Suppressor macrophage treated with lipopolysaccharide for 4 hours (primary cell): ENCODE measurements at regions not wholly inside any gene's neighbourhood (a gene's known extent, or its start where the extent isn't known, plus 50 kb on each side); places are given as distances from the start of the nearest gene placed in this dataset.

Source experiments
- DNase-seq: peaks from one replicate; pipeline ENCODE4 v3.0.0-alpha.2; 2020

DNA sequence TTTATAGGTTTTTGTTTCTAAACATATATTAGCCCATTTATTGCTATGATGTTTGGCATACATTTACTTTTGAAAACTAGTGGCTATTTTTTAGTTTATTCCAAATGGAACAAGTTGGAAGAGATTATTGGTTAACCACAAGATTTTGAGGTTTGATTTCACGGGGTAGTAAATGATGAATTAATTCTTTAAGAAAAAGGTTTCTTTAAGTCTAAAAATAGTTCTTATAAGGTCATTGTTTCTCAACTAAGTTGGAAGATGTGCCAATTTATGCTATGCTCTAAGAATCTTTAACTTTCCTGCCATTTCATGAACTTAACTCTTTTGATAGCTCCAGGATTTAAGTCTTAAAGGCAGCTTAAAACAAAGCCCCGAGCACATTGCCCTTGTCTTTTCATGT lies 183.8 kb downstream of the LMO4 start:
- DNase-seq: no peak

DNA sequence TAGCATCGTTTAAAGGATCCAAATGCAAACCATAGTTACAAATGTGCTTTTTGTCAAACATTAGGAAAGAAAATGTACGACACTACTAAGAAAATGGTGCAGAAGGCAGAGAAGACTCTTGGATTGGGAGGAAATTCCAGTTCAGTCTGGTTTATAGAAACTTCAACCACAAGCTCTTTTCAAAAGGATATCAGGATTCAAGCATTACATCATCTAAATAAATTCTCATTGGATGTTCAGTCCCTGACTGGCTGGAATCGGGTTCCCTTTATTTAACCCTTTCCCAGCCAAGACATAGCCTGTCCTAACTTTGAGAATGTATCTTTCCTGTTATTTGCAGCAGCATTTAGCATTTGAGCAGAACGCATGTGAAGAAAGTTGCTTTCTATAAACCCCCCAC lies 184.6 kb downstream of the LMO4 start:
- no peak for DNase-seq

DNA sequence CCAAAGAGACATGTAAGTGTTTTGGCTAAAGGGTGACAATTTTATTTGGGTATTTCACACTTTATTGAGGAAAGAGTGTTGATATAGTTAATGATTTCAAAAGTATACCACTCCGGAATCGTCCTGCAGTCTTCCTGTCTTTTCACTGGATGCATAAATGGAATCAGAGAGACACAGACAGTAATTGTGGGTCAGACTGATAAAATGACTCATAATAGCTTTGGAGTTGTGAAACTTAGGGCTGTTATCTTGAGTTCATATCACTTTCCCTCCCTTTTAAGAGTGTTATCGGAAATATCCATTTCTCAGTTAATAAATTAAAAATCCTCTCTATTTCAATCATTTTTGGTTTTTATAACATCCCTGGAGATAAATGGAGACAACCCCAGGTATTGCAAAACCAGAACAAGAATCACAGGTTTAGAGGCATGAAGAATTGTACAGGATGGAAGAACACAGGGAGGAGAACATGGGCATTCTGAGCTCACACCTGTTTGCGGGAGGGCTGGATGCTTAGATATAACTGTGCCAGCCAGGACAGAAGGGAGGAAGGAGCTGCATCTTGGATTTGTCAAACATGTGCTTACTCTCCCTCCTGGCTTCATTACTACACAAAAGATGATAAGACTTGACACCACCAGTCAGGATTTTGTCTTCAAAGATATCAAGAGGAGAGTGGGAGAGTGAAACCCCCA lies 185.4 kb downstream of the LMO4 start:
- DNase-seq: no peak

DNA sequence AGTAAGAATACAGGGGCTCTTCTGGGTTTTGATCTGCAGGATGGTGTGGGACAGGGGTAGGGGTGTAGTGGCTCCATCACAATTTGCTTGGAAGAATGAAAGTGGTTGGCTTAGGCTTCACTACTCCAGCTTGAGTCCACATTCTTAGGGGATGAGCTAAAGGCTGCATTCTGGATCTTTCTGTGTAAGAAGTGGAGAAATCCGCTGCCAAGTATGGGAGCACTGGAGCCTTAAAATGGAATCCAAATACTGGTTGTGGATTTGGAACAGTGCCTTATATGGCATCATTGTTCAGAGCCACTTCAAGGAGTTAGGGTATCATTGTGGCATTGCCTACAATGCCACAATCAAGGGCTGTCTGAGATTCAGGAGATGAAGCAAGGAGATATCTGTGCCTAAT lies 187.1 kb downstream of the LMO4 start:
- DNase-seq: no peak

DNA sequence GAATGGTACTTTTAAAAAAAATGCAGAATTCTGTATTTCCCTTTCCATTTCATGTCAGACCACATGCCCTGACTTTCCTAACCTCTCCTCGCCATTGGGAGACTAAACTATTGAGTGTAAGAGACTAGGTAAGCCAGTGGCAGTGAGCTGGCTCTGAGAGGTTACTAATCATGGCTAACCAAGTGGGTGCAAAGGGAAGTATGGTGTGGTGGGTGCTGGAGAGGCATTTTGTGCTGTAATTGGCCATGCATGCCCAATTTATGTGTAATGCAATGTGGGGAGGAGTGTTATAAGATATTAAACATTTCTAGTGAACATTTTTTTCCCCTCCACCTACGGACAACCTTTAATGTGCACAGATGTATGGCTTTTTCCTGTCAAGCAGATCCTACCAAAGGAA lies 190.1 kb downstream of the LMO4 start:
- DNase-seq: no peak

DNA sequence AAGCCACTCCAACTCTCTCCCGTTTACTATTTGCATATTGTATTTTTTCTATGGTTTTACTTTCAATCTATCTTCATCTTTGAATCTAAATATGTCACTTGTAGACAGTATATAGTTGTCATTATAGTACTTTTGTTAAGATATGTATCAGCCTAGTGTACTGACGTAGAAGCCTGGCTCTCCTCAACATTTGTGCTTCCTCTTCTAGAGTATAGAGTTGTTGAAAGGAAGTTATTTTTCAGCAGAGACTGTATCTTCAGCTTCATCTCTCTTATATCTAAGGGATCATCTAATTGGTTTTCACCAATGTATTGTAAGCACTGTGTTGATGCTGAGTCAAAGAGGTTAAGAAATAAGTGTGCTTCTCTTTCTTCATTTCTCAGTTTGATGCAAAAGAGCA lies 192.8 kb downstream of the LMO4 start:
- DNase-seq: no peak

DNA sequence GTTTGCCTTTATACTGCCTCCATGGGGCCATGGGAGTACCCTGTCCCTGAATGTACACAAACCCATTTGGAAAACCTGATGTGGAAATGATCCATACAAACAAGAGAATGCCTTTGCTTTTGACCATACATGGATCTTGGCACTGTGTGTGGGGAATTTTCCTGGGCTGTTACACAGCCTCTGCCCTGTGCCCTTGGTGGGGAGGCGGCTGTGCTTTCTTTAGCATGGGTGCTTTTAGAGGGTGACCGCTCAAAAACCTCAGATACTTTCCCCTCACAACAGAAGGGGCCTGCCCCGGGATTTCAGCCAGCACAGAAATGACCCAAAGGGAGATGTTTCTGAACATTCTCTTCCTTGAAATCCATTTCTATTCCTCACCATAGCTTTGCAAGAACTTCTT lies 194.8 kb downstream of the LMO4 start:
- no peak for DNase-seq

DNA sequence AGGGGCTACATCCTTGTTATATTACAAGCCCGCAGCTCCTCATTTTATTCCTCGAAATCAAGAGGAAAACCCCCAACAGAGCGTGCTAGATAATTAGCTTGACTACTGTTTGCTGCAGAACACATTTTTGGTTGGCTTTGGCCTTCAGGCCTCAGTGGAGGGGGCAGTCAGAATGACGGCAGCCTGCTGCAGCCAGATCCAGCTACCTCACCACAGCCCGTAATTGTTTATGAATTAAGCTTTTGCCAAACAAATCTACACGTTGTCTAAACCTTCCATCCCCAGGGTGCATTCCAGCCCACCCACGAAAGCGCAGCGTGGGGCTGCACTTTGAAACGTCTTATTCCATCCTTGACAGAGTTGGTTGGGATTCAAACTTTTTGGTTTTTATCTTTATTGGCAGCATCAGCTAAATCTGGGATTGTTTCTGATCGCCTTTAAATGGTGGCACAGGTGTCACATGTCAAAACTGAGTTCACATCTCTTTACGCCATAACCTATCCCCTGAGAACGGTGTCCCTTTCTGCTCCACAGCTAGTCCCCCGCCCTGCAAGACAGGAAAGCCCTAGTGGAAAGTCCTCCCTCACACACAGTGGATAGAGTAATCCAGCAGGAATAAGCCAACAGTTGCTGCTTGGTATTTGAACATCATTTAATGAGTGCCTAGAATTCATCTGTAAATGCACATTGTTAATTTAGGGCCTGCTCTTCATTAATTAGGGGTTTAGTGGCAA lies 195.5 kb downstream of the LMO4 start:
- no peak for DNase-seq

DNA sequence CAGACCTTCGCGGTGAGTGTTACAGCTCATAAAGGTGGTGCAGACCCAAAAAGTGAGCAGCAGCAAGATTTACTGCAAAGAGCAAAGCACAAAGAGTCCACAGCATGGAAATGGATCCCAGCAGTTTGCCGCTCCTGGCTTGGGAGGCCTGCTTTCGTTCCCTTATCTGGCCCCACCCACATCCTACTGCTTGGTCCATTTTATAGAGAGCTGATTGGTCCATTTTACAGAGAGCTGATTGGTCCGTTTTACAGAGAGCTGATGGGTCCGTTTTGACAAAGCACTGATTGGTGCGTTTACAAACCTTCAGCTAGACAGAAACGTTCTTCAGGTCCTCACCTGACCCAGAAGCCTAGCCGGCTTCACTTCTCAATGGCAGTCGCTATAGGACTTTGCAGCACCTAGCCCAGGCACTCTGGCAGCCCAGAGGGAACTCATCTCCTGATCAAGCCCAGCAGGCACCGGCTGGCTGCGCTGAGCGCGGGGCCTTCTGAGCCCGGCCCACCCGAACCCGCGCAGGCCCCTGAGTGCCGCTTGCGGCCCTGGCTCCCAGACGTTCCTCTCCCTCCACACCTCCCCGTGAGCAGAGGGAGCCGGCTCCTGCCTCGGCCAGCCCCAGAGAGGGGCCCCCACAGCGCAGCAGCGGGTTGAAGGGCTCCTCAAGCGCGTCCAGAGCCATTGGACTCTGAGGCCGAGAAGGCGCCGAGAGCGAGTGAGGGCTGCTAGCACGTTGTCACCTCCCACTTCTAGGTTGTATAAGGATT lies 200.3 kb downstream of the LMO4 start:
- no peak for DNase-seq

DNA sequence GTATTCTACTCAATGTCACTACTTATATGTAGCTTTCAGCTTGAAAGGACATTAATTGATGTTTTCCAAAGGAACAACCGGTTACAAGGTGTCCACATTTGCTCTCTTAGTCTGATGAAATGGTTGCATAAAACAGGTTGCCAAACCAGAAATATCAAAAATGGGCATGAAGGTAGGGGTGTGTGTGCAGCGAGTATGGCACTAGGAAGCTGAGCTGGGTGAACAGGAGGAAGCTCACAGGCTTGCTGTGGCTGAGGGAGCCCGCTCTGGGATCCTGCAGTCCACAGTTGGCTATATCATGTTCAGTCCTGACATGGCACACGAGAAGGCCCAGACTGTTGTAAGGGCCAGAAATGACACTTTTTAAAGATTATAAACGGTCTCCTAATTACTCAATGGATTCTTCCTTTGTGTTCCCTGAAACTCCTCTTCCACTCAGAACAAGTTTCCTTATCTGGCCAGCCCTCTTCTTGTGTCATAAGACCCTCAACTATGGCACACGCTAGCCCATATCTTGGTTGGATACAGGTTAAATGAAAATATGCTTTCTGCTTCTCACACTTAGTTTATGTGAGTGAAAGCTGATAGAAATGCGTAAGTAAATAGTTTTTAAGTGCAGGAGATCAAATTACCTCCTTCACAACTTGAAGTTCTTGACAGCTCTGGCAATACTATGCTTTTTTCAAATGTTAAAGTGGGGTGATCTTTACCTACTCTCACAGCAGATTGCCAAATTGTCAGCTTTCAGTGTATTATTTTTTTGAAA lies 201.5 kb downstream of the LMO4 start:
- DNase-seq: no peak

DNA sequence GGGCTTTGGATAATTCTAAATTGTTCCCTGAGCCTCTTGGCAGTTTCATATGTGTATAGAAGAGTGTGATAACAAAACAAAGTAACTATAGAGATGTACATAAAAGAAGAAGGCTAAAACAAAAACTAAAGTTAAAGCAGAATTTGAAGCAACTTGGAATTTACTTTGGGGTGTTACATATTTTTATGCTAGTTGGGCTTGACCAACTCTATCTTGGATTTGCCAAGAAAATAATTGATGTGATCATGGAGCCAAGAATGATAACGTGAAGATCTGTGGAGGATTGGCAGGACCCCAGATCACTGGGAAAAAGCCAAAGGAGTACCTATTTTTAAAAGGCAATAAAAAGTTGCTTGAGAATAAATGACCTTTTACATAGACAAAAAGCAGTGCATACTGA lies 206.9 kb downstream of the LMO4 start:
- DNase-seq: no peak

DNA sequence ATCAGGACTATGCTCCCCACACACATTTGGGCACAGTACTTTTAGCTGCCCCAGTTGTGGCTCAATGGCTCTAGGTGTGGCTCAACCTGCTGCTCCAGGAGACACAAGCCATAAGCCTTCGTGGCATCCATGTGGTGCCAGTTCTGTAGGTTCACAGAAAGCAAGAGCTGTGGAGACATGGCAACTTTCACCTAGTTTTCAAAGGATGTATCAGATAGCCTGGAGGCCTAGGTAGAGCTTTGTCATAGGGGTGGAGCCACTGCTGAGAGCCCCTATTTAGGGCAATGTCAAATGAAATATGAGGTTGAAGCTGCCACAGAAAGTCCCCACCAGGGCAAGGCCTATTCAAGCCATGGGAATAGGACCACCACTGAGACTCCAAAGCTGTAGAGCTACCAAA lies 210.5 kb downstream of the LMO4 start:
- no peak for DNase-seq

DNA sequence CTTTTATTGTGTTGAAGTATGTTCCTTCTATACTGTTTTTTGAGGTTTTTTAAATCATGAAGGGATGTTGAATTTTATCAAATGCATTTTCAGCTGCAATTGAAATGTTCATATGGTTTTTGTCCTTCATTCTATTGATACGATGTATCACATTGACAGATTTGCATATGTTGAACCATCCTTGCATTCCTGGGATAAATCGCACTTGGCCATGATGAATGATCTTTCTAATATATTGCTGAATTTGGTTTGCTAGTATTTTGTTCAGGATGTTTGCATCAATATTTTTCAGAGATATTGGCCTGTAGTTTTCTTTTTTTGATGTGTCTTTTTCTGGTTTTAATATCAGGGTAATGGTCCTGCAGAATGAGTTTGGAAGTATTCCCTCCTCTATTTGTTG lies 214.0 kb downstream of the LMO4 start:
- no peak for DNase-seq

DNA sequence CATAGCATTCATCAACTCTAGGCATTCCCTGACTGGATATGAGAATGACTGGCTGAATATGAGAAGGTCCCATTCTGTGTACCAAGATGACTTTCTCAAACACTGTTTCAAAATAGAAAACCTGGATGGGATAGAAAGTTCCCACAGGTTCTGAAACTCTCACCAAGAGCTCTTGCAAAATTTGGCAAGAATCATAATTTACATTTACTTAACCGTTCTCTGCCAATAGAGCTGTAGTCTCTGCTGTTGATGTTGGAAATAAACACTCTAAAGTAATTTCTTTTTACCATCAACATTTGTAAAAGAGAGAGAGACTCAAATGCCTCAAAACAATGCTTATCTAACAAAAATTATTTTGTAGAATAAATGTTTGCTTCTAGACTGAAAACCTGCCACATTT lies 221.1 kb downstream of the LMO4 start:
- DNase-seq: no peak

DNA sequence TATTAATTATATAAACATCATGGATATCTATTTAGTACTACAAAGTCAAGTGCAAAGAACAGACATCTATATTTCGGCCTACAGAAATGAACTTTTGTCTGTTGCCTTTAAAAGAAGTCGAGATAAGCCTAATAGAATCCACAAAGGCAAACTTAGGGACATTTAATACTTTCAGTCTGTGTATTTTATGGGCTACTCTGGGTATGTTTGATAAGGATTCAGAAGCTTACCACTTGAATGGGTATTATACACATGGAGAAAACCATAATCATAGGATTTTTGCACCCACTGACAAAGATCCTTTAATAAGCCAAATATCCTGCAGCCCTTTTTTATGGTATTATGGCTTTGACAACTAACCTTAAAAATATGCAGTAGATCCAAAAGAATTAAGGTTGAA lies 224.8 kb downstream of the LMO4 start:
- DNase-seq: no peak

DNA sequence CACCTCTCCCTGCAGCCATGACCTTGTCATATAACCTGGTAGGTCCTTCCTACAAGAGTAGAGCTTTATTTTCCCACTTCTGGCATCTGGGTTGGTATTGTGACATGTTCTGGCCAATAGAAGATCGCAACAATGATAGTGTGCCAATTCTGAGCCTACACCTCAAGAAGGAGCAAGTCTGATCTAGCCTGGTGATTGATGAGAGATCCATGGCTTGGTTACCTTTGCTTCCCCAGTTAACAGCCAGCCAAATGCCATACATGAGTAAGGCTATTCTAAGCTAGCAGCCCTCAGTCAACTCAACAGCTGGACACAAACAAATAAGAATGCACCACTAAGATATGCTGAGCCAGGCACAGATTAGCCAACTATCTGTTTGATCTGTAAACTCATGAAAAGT lies 226.7 kb downstream of the LMO4 start:
- DNase-seq: no peak

DNA sequence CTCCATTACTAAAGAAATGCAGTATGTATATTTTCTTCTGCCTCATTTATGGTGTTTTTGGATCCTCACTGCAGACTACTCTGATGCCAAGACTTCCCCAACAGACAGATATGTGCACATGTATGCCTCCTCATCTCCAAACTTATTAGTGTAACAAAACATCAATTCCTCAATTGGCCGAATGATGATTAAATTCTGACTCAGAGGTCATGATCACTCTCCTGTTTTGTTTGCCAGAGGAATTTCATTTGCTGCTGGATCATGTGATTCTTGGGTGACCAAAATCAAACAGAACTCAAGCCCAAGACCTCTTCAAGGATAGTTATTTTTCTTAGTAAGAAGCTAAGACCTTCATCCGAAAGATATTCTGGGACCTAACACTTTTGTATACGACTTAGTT lies 227.6 kb downstream of the LMO4 start:
- DNase-seq: no peak

DNA sequence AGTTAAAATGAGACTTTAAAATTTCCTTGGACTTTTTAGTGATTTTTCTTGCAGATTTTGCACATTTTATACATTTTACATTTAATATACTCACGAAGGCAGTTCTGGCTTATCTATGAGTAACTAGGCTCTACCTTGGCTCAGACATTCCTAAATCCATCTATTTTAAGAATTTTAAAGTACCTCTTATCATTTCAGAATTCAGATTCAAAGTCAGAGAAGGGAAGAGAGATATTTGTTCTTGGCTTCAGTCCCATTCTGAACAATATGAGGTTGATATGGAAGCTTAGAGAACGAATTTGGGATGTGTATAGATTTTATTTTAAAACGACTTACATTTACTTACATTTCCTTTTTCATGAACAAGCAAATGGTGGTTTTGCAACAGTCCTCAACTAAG lies 230.2 kb downstream of the LMO4 start:
- no peak for DNase-seq

DNA sequence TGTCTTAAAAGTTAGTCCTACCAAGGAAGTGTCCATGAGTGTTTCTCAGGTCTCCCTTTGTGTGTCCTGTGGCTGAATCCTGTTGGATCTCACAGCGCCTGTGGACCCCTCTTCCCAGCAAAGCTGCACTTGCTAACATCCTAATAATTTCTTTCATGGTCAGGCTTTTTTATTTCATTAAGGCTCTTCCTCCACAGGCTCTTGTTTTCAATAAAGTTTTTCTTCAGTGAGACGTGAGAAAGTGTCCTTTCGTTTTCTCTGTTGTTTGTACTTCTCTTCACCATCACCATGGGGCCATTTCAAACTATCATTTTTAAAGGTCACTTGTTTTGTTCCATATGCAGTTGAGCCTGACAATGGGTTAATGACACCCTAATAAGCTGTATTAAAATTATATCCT lies 231.5 kb downstream of the LMO4 start:
- DNase-seq: no peak

DNA sequence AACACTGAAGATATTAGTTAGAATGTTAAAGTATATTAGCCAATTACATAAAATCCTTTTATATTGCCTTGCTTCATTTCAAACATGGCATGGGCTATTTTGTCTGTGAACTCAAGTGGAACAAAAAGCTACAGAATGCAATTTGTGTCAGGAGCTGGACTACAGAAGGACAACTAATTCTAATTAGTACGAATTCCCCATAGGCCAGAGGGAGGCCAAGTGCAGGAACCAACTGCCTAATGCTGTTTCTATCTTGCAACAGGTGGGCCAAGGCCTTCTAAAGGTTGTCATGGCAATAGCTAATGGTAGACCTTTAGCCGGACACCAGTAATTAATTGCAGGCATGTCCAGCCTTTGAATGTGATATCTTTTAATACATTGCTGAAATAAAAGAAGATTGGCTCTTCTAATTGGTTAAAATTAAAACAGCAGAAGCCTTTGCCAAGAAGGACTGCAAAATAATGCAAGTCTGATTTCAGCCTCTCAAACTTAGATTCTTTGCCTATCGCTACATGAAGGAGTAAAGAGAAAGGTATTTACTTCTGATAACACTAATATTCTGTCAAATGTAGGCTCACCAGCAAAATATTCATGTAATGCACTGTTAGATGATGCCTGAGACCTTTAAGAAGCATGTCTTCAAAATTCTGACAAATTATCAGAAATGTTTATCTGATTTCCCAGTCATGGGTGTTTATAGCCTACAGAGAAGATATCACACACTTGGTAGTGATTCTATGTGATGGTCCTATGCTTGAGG lies 232.1 kb downstream of the LMO4 start:
- DNase-seq: no peak

DNA sequence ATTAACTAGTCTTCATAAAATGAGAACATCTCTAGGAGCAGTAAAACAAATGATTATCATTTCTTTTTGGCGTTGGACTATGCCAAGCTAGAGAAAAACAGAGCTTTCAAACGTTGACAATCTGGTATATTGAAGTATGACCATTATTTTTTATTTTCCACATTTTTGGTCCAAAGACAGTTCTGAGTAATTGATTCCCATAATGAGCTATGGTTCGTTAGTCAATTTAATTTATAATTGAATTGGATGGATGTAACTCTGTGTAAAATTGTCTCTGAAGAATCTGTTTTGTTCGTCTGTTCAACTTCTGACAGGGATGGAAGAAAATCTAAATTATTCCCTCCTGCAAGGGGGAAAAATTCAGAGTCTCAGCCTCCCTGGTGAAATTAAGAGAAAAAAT lies 234.5 kb downstream of the LMO4 start:
- DNase-seq: no peak

DNA sequence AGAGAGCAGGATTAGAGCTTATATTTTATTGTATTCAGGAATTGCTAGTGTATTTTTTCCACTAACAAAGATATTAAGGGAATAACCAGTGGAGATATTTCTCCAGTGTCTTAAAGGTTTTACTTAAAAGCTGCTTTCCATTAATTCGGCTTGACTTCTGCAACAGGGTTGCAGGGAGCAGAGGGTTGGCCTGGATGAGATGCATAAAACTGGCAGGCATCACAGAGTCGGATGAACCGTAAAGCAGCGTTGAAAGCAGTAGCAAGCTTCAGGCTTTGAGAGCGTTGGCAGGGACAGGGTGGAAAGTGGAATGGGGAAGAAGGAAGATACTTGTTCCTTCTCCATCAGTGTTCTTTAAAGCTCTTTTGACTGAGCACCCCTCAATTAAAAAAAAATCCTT lies 237.2 kb downstream of the LMO4 start:
- no peak for DNase-seq

DNA sequence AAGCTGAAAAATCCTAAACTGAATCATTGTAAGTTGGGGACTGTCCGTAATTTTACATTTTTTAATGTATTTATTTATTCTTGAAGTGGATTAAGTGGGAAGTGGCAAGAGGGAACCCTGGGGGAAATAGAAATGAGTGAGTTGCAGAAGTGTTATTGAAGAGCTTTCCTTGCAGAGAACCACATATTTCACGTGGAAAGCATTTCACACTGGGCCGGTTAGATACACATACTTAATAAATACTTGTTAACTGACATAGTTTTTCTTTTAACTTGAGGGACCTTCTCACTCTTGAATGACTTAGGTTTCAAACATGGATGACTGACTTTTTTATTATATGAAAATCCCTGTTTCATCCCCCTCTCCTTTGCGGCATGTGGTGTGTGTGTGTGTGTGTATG lies 239.3 kb downstream of the LMO4 start:
- no peak for DNase-seq
